ENCODE measurements at regions not wholly inside any gene's neighbourhood (a gene's known extent, or its start where the extent isn't known, plus 50 kb on each side); places are given as distances from the start of the nearest gene placed in this dataset.

- H3K9me3 Mint-ChIP-seq (ENCODE audit: unreplicated experiment): no peaks in the 10 kb centered on the region
- no peaks in the 10 kb centered on the region for H3K4me1 Mint-ChIP-seq (ENCODE audit: unreplicated experiment)
- no peaks in the 10 kb centered on the region for H3K36me3 Mint-ChIP-seq (ENCODE audit: low read depth, unreplicated experiment)
- no peak for TF ChIP-seq CTCF (IDR thresholded peaks at IDR 0.05; ENCODE audit: unreplicated experiment)
- no peak overlapping the region for H3K27ac Mint-ChIP-seq (ENCODE audit: unreplicated experiment)
- DNase-seq (ENCODE audit: low spot score): no peak
- no peak overlapping the region for H3K4me3 Mint-ChIP-seq (ENCODE audit: unreplicated experiment)
- H3K27me3 Mint-ChIP-seq (ENCODE audit: unreplicated experiment): peaks cover 2% of the 10 kb centered on the region
Measured at GRCh38 chr3:146831659-146832058, 226.5 kb upstream of the PLSCR5 start.

- H3K9me3 Mint-ChIP-seq (ENCODE audit: unreplicated experiment): no peaks in the 10 kb centered on the region
- peaks cover 2% of the 10 kb centered on the region for H3K27me3 Mint-ChIP-seq (ENCODE audit: unreplicated experiment)
- no peak overlapping the region for H3K4me3 Mint-ChIP-seq (ENCODE audit: unreplicated experiment)
- DNase-seq (ENCODE audit: low spot score): no peak
- no peaks in the 10 kb centered on the region for H3K4me1 Mint-ChIP-seq (ENCODE audit: unreplicated experiment)
- H3K36me3 Mint-ChIP-seq (ENCODE audit: low read depth, unreplicated experiment): no peaks in the 10 kb centered on the region
- TF ChIP-seq CTCF (IDR thresholded peaks at IDR 0.05; ENCODE audit: unreplicated experiment): no peak
- no peak overlapping the region for H3K27ac Mint-ChIP-seq (ENCODE audit: unreplicated experiment)
Measured at GRCh38 chr3:146830231-146830630, 225.1 kb upstream of the PLSCR5 start.

GRCh38 chr3:146827836-146828235 is 222.7 kb upstream of the PLSCR5 start:
- Mint-ChIP-seq H3K4me1 (ENCODE audit: unreplicated experiment) (no peaks in the 10 kb centered on the region), H3K27ac (ENCODE audit: unreplicated experiment) (no peak overlapping the region), H3K9me3 (ENCODE audit: unreplicated experiment) (no peaks in the 10 kb centered on the region), H3K4me3 (ENCODE audit: unreplicated experiment) (no peak overlapping the region), H3K36me3 (ENCODE audit: low read depth, unreplicated experiment) (no peaks in the 10 kb centered on the region), H3K27me3 (ENCODE audit: unreplicated experiment) (peaks cover under 1% of the 10 kb centered on the region)
- DNase-seq (ENCODE audit: low spot score): no peak
- no peak for TF ChIP-seq CTCF (IDR thresholded peaks at IDR 0.05; ENCODE audit: unreplicated experiment)

GRCh38 chr3:146823622-146824021 is 218.5 kb upstream of the PLSCR5 start:
- H3K4me3 Mint-ChIP-seq (ENCODE audit: unreplicated experiment): no peak overlapping the region
- no peaks in the 10 kb centered on the region for H3K9me3 Mint-ChIP-seq (ENCODE audit: unreplicated experiment)
- TF ChIP-seq CTCF (IDR thresholded peaks at IDR 0.05; ENCODE audit: unreplicated experiment): no peak
- no peaks in the 10 kb centered on the region for H3K4me1 Mint-ChIP-seq (ENCODE audit: unreplicated experiment)
- H3K27ac Mint-ChIP-seq (ENCODE audit: unreplicated experiment): no peak overlapping the region
- DNase-seq (ENCODE audit: low spot score): no peak
- no peaks in the 10 kb centered on the region for H3K36me3 Mint-ChIP-seq (ENCODE audit: low read depth, unreplicated experiment)
- H3K27me3 Mint-ChIP-seq (ENCODE audit: unreplicated experiment): no peaks in the 10 kb centered on the region

- H3K4me3 Mint-ChIP-seq (ENCODE audit: unreplicated experiment): no peak overlapping the region
- no peak for TF ChIP-seq CTCF (IDR thresholded peaks at IDR 0.05; ENCODE audit: unreplicated experiment)
- H3K27me3 Mint-ChIP-seq (ENCODE audit: unreplicated experiment): no peaks in the 10 kb centered on the region
- DNase-seq (ENCODE audit: low spot score): no peak
- no peaks in the 10 kb centered on the region for H3K9me3 Mint-ChIP-seq (ENCODE audit: unreplicated experiment)
- H3K27ac Mint-ChIP-seq (ENCODE audit: unreplicated experiment): no peak overlapping the region
- H3K36me3 Mint-ChIP-seq (ENCODE audit: low read depth, unreplicated experiment): no peaks in the 10 kb centered on the region
- no peaks in the 10 kb centered on the region for H3K4me1 Mint-ChIP-seq (ENCODE audit: unreplicated experiment)
Measured at GRCh38 chr3:146818866-146819265, 213.7 kb upstream of the PLSCR5 start.
